Endodermal cell (in vitro differentiated cells): ENCODE measurements at regions not wholly inside any gene's neighbourhood (a gene's known extent, or its start where the extent isn't known, plus 50 kb on each side); places are given as distances from the start of the nearest gene placed in this dataset.

ENCODE experiments used
- DNase-seq: peaks from one replicate; pipeline ENCODE4 v3.0.0-alpha.2; 2017
- H3K27ac ChIP-seq: 2 replicates; pipeline ENCODE4 v1.5.1; 2013; ENCODE audit warnings: mild to moderate bottlenecking, low read depth, low read length, moderate library complexity
- H3K27me3 ChIP-seq: 2 replicates; pipeline ENCODE4 v1.6.1; 2013; ENCODE audit warnings: mild to moderate bottlenecking, low read length, moderate library complexity; ENCODE audit not compliant: insufficient read depth, control insufficient read depth, poor library complexity, severe bottlenecking
- H3K36me3 ChIP-seq: 2 replicates; pipeline ENCODE4 v1.7.0; 2013; ENCODE audit warnings: mild to moderate bottlenecking, low read length, moderate library complexity; ENCODE audit not compliant: control insufficient read depth, insufficient read depth
- H3K4me1 ChIP-seq: one replicate; pipeline ENCODE4 v1.7.0; 2013; ENCODE audit warnings: low read length; ENCODE audit not compliant: control insufficient read depth, insufficient read depth
- H3K4me3 ChIP-seq: 2 replicates; pipeline ENCODE4 v1.5.1; 2013; ENCODE audit warnings: mild to moderate bottlenecking, low read length, moderate library complexity
- H3K9ac ChIP-seq: 2 replicates; pipeline ENCODE4 v1.6.1; 2013; ENCODE audit warnings: mild to moderate bottlenecking, low read length, moderate library complexity; ENCODE audit not compliant: poor library complexity, severe bottlenecking; ENCODE audit errors: extremely low read depth
- H3K9me3 ChIP-seq: 2 replicates; pipeline ENCODE4 v1.6.1; 2013; ENCODE audit warnings: mild to moderate bottlenecking, low read length, moderate library complexity; ENCODE audit not compliant: control insufficient read depth
- H3K27ac Mint-ChIP-seq: 2 replicates; pipeline ENCODE4 v1.8.0; 2020; ENCODE audit warnings: mixed read lengths
- H3K27me3 Mint-ChIP-seq: 2 replicates; pipeline ENCODE4 v1.8.0; 2021; ENCODE audit warnings: mild to moderate bottlenecking, mixed read lengths; ENCODE audit not compliant: insufficient read depth
- H3K36me3 Mint-ChIP-seq: 2 replicates; pipeline ENCODE4 v1.8.0; 2020; ENCODE audit warnings: low read depth, mixed read lengths
- H3K4me1 Mint-ChIP-seq: 2 replicates; pipeline ENCODE4 v1.8.0; 2020; ENCODE audit warnings: mixed read lengths
- H3K4me3 Mint-ChIP-seq: 2 replicates; pipeline ENCODE4 v1.8.0; 2020; ENCODE audit warnings: mild to moderate bottlenecking, moderate library complexity, mixed read lengths
- H3K9me3 Mint-ChIP-seq: 2 replicates; pipeline ENCODE4 v1.8.0; 2020; ENCODE audit warnings: mild to moderate bottlenecking, mixed read lengths
- WGBS, 2 experiments: methylation state at CpG; one replicate each; pipeline versions ENCODE4 v1.1.5 to v1.1.7; 2013; ENCODE audit warnings: missing lambda C conversion rate in 2 of 2, mixed read lengths in 1 of 2; ENCODE audit not compliant: insufficient coverage in 1 of 2, insufficient read length in 1 of 2; 5-methylcytosine and 5-hydroxymethylcytosine counted together
- TF ChIP-seq, protein P1 (sequence below): fragments of 200-600 bp; sonication (generic); conservative IDR thresholded peaks from 2 replicates; pipeline ENCODE4 v1.5.0; 2021; ENCODE audit warnings: antibody characterized with exemption, mild to moderate bottlenecking

DNA sequence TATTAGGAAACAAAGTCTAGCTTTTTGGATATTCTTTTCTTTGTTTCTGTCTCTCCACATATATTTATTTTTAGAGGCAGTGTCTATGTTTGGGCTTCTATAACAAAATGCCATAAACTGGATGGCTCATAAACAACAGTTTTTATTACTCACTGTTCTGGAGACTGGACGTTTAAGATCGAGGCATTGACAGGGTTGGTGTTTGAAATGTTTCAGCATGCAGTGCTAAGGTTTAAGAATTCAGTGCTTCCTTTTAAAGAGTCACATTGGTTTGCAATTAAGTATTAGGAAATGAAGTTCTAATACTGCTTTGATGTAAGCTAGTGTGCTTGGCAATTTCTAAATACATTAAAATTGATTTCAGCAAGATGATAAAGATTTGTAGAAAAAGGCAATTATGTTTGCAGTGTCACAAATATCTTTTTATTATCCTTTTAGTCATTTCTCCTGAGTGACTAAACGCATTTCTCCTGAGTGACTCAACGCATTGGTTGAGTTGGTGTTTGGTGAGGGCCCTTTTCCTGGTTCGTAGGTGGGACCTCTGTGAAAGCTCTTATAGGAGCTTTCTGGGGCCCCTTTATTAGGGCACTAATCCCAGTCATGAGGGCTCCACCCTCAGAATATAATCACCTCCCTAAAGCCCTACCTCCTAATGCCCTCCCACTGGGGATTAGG is 317.0 kb downstream of the USP25 start:
- Histone ChIP-seq H3K27me3 (no peaks in the 10 kb centered on the region), H3K4me1 (no peaks in the 10 kb centered on the region), H3K4me3 (no peak overlapping the region), H3K27ac (no peak overlapping the region), H3K36me3 (no peaks in the 10 kb centered on the region), H3K9me3 (no peaks in the 10 kb centered on the region), H3K9ac (no peak overlapping the region)
- Mint-ChIP-seq H3K9me3 (peaks cover 1% of the 10 kb centered on the region), H3K4me3 (no peak overlapping the region), H3K27me3 (no peaks in the 10 kb centered on the region), H3K27ac (no peak overlapping the region), H3K4me1 (peaks cover 9% of the 10 kb centered on the region), H3K36me3 (no peaks in the 10 kb centered on the region)
- 93 to 100% methylated on average over 2 to 5 of the region's 5 CpGs for WGBS, 2 experiments
- DNase-seq = no peak
- TF ChIP-seq, protein P1, sequence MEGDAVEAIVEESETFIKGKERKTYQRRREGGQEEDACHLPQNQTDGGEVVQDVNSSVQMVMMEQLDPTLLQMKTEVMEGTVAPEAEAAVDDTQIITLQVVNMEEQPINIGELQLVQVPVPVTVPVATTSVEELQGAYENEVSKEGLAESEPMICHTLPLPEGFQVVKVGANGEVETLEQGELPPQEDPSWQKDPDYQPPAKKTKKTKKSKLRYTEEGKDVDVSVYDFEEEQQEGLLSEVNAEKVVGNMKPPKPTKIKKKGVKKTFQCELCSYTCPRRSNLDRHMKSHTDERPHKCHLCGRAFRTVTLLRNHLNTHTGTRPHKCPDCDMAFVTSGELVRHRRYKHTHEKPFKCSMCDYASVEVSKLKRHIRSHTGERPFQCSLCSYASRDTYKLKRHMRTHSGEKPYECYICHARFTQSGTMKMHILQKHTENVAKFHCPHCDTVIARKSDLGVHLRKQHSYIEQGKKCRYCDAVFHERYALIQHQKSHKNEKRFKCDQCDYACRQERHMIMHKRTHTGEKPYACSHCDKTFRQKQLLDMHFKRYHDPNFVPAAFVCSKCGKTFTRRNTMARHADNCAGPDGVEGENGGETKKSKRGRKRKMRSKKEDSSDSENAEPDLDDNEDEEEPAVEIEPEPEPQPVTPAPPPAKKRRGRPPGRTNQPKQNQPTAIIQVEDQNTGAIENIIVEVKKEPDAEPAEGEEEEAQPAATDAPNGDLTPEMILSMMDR = no peak

DNA sequence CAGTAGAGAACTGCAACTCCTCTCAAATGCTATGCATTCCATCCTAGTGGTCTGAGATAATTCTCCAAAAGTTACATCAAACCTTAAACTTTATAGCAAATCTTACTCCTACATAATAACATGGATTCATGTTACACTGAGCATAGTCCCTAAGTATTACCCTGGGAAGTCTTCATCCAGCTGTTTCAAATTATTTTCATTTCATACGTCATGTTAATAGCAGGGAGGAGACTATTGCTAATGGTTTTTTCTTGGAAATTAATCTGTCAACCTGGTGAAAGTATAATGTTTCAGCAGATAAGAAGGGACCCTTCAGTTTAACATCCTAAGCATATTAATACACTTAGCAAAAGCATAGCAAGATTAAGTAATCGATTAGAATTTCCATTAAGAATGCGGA is 318.1 kb downstream of the USP25 start:
- H3K4me1 Mint-ChIP-seq = peaks cover 9% of the 10 kb centered on the region
- 100% methylated on average over 2 to 3 of the region's 3 CpGs for WGBS, 2 experiments
- TF ChIP-seq, protein P1 = no peak
- DNase-seq = no peak
- Histone ChIP-seq H3K4me3 (no peak overlapping the region), H3K27me3 (no peaks in the 10 kb centered on the region), H3K4me1 (no peaks in the 10 kb centered on the region), H3K9me3 (no peaks in the 10 kb centered on the region), H3K36me3 (no peaks in the 10 kb centered on the region), H3K27ac (no peak overlapping the region), H3K9ac (no peak overlapping the region)
- no peak overlapping the region for H3K4me3 Mint-ChIP-seq
- H3K9me3 Mint-ChIP-seq = peaks cover 1% of the 10 kb centered on the region
- H3K27me3 Mint-ChIP-seq = no peaks in the 10 kb centered on the region
- no peaks in the 10 kb centered on the region for H3K36me3 Mint-ChIP-seq
- no peak overlapping the region for H3K27ac Mint-ChIP-seq

DNA sequence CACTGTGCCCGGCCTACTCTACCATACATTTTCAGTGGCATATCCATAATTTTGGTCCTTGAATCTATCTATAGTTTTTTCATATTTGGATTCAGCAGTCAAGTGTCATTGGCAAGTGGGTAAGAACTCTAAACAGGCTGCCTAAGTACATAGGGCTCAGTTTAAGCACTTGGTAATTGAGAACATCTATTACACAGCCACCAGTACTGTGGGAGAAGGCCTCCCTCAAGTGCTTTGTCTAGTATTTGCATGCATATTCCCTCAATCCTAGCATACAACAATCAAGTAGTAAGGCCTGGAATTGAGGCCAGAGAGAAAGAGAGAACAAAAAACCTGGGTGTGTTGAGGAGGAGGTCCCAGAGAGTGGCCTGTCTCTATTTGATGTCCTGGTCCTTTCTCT is 325.2 kb downstream of the USP25 start:
- no peaks in the 10 kb centered on the region for H3K4me1 Mint-ChIP-seq
- no peak overlapping the region for H3K27ac Mint-ChIP-seq
- H3K4me3 ChIP-seq = no peak overlapping the region
- H3K9me3 ChIP-seq = no peaks in the 10 kb centered on the region
- H3K9ac ChIP-seq = no peak overlapping the region
- no peaks in the 10 kb centered on the region for H3K27me3 ChIP-seq
- DNase-seq = no peak
- H3K36me3 Mint-ChIP-seq = no peaks in the 10 kb centered on the region
- H3K4me1 ChIP-seq = no peaks in the 10 kb centered on the region
- no peaks in the 10 kb centered on the region for H3K36me3 ChIP-seq
- 87 to 100% methylated on average over 1 of the region's 1 CpG for WGBS, 2 experiments
- TF ChIP-seq, protein P1 = no peak
- no peaks in the 10 kb centered on the region for H3K9me3 Mint-ChIP-seq
- H3K27ac ChIP-seq = no peak overlapping the region
- no peak overlapping the region for H3K4me3 Mint-ChIP-seq
- H3K27me3 Mint-ChIP-seq = no peaks in the 10 kb centered on the region
